Panc1 (cell line): ENCODE measurements at regions not wholly inside any gene's neighbourhood (a gene's known extent, or its start where the extent isn't known, plus 50 kb on each side); places are given as distances from the start of the nearest gene placed in this dataset.
"Not testable (repeated sequence)": the region's sequence is repeated elsewhere in the genome, so short reads cannot be mapped to it uniquely, and the experiment has no call there.

Experiments
- ATAC-seq: fragments of 200-7000 bp; cut with Tn5 transposase; 2 replicates; pipeline ENCODE4 v1.9.1; 2020; ENCODE audit warnings: mild to moderate bottlenecking, moderate library complexity
- BruUV-seq: library from RNA; stranded (reverse); fragments of 400-500 nt; replicated peaks from 2 replicates; lab custom pipeline; 2021; lab: Mats Ljungman, UMichigan
- CTCF ChIA-PET: fragments of 300-600 bp; sonication (Branson Sonifier 250); formaldehyde crosslinking; loops from one replicate; lab custom pipeline; 2022; ENCODE audit warnings: antibody characterized with exemption; lab: Charles Lee
- POLR2A ChIA-PET: fragments of 300-600 bp; sonication (Branson Sonifier 250); formaldehyde crosslinking; loops from one replicate; lab custom pipeline; 2022; ENCODE audit warnings: antibody characterized with exemption; lab: Charles Lee
- DNase-seq: peaks from one replicate; pipeline ENCODE4 v3.0.0-alpha.2; 2010; ENCODE audit warnings: low read depth, low spot score
- H3K27ac ChIP-seq: 2 replicates; pipeline ENCODE4 v1.5.1; 2011; ENCODE audit warnings: mild to moderate bottlenecking, low read length, inconsistent platforms
- H3K27me3 ChIP-seq: fragments of 200-500 bp; sonication (Bioruptor generic); 2 replicates; pipeline ENCODE4 v1.6.0; 2014; ENCODE audit warnings: low read length, inconsistent platforms; ENCODE audit not compliant: control insufficient read depth, insufficient read depth
- H3K36me3 ChIP-seq: fragments of 200-500 bp; sonication (Bioruptor generic); 2 replicates; pipeline ENCODE4 v1.5.1; 2014; ENCODE audit warnings: inconsistent platforms, mild to moderate bottlenecking, low read length, moderate library complexity; ENCODE audit not compliant: control insufficient read depth, insufficient read depth
- H3K4me1 ChIP-seq: 2 replicates; pipeline ENCODE4 v1.5.1; 2011; ENCODE audit warnings: inconsistent platforms, mild to moderate bottlenecking, low read length, moderate library complexity; ENCODE audit not compliant: control insufficient read depth, insufficient read depth
- H3K4me3 ChIP-seq, 2 experiments: 2 replicates each; pipeline ENCODE4 v1.5.1; 2011 to 2012; ENCODE audit warnings: low read depth in 2 of 2, low read length in 2 of 2, mild to moderate bottlenecking in 2 of 2, inconsistent platforms in 1 of 2, moderate library complexity in 1 of 2
- H3K9me3 ChIP-seq: fragments of 200-500 bp; sonication (Bioruptor generic); 2 replicates; pipeline ENCODE4 v1.5.1; 2014; ENCODE audit warnings: low read depth, mild to moderate bottlenecking, inconsistent platforms, low read length, moderate library complexity; ENCODE audit not compliant: control insufficient read depth, insufficient read depth
- in situ Hi-C: cut with HindIII; loops from 2 replicates; pipeline ENCODE4 v1.10.0; 2016; ENCODE audit warnings: low sequenced_read_pairs, low pct_unique_long_range_greater_than_20kb
- intact Hi-C: fragments of 100-400 bp; cut with micrococcal nuclease; formaldehyde crosslinking; loops from one replicate; pipeline ENCODE4 v1.10.0; 2022; ENCODE audit not compliant: unreplicated experiment

GRCh38 chr2:110348902-110349301 is 123.7 kb downstream of the LIMS4 start:
- H3K27ac ChIP-seq, BruUV-seq, POLR2A ChIA-PET, H3K36me3 ChIP-seq, DNase-seq, H3K4me1 ChIP-seq, H3K9me3 ChIP-seq, H3K27me3 ChIP-seq, H3K4me3 ChIP-seq, intact Hi-C loops, CTCF ChIA-PET, in situ Hi-C loops: not testable (repeated sequence)
- peak; percentile 22; the same call in 1 of the 2 replicates for ATAC-seq

- POLR2A ChIA-PET: not testable (repeated sequence)
Observed at GRCh38 chr2:110344405-110345035, 128.1 kb downstream of the LIMS4 start.

GRCh38 chr2:110342077-110342476 is 129.7 kb upstream of the MTLN start:
- H3K27me3 ChIP-seq, POLR2A ChIA-PET, ATAC-seq, H3K36me3 ChIP-seq, intact Hi-C loops, CTCF ChIA-PET, H3K4me1 ChIP-seq, H3K4me3 ChIP-seq, H3K9me3 ChIP-seq, BruUV-seq, H3K27ac ChIP-seq, in situ Hi-C loops, DNase-seq: not testable (repeated sequence)

More at GRCh38 chr2:110344405-110345035, 128.1 kb downstream of the LIMS4 start:
- H3K27ac ChIP-seq, H3K4me3 ChIP-seq, in situ Hi-C loops, intact Hi-C loops, DNase-seq, H3K4me1 ChIP-seq, H3K36me3 ChIP-seq, H3K27me3 ChIP-seq, H3K9me3 ChIP-seq, CTCF ChIA-PET, BruUV-seq: not testable (repeated sequence)
- ATAC-seq: peak; percentile 61

- CTCF ChIA-PET, intact Hi-C loops, H3K4me3 ChIP-seq, H3K27ac ChIP-seq, POLR2A ChIA-PET, DNase-seq, H3K27me3 ChIP-seq, H3K9me3 ChIP-seq, BruUV-seq, H3K36me3 ChIP-seq, H3K4me1 ChIP-seq, in situ Hi-C loops: not testable (repeated sequence)
- ATAC-seq: peak; percentile 51; the same call in 1 of the 2 replicates
Observed at GRCh38 chr2:110339126-110339525, 126.8 kb upstream of the MTLN start.

GRCh38 chr2:110338277-110339003 is 126.1 kb upstream of the MTLN start:
- H3K27me3 ChIP-seq, intact Hi-C loops, POLR2A ChIA-PET, H3K4me3 ChIP-seq, in situ Hi-C loops, H3K4me1 ChIP-seq, BruUV-seq, H3K36me3 ChIP-seq, H3K27ac ChIP-seq, CTCF ChIA-PET, DNase-seq, H3K9me3 ChIP-seq: not testable (repeated sequence)
- peak; percentile 16 for ATAC-seq

GRCh38 chr2:110336071-110336470 is 123.7 kb upstream of the MTLN start:
- CTCF ChIA-PET, intact Hi-C loops, H3K4me1 ChIP-seq, ATAC-seq, BruUV-seq, H3K36me3 ChIP-seq, H3K4me3 ChIP-seq, DNase-seq, in situ Hi-C loops, H3K27ac ChIP-seq, H3K27me3 ChIP-seq, POLR2A ChIA-PET, H3K9me3 ChIP-seq: not testable (repeated sequence)

- H3K27me3 ChIP-seq, intact Hi-C loops, DNase-seq, H3K4me1 ChIP-seq, BruUV-seq, POLR2A ChIA-PET, H3K36me3 ChIP-seq, H3K4me3 ChIP-seq, in situ Hi-C loops, H3K27ac ChIP-seq, CTCF ChIA-PET, H3K9me3 ChIP-seq, ATAC-seq: not testable (repeated sequence)
Observed at GRCh38 chr2:110335415-110336049, 123.2 kb upstream of the MTLN start.
